Uterus (tissue), 2 donors: ENCODE measurements at regions not wholly inside any gene's neighbourhood (a gene's known extent, or its start where the extent isn't known, plus 50 kb on each side); places are given as distances from the start of the nearest gene placed in this dataset.

Experiments
- CTCF ChIP-seq, 4 experiments: fragments of 200-600 bp in 2 of 4; fragments of 450-650 bp in 2 of 4; sonication (generic) in 2 of 4; IDR thresholded peaks; one replicate each; pipeline ENCODE4 v1.5.1; 2016 to 2019; ENCODE audit warnings: antibody characterized with exemption in 4 of 4, mild to moderate bottlenecking in 2 of 4, moderate library complexity in 1 of 4
- POLR2A ChIP-seq, 2 donors: fragments of 450-650 bp; IDR thresholded peaks; one replicate each; pipeline ENCODE4 v1.6.1; 2016; ENCODE audit warnings: antibody characterized with exemption in 2 of 2, mild to moderate bottlenecking in 1 of 2, moderate library complexity in 1 of 2

- no peak for TF ChIP-seq POLR2A (IDR thresholded peaks at IDR 0.05)
- no peak for TF ChIP-seq CTCF (IDR thresholded peaks at IDR 0.05)
Observed at GRCh38 chr4:187251896-187252295, 528.2 kb upstream of the FAT1 start.
